H9 (cell line): ENCODE measurements at regions not wholly inside any gene's neighbourhood (a gene's known extent, or its start where the extent isn't known, plus 50 kb on each side); places are given as distances from the start of the nearest gene placed in this dataset.

Experiments used
- DNase-seq: peaks from one replicate; pipeline ENCODE4 v3.0.0-alpha.2; 2017
- H2AFZ ChIP-seq: one replicate; pipeline ENCODE4 v1.6.1; 2013; ENCODE audit warnings: mild to moderate bottlenecking, low read length, control low read depth, moderate library complexity
- H2AK5ac ChIP-seq: 2 replicates; pipeline ENCODE4 v1.6.1; 2013; ENCODE audit warnings: low read length, control low read depth, mixed read lengths; ENCODE audit not compliant: insufficient read length
- H2BK120ac ChIP-seq: one replicate; pipeline ENCODE4 v1.6.1; 2013; ENCODE audit warnings: low read depth, mild to moderate bottlenecking, low read length, control low read depth, inconsistent platforms; ENCODE audit not compliant: poor library complexity, severe bottlenecking
- H2BK12ac ChIP-seq: 2 replicates; pipeline ENCODE4 v1.6.1; 2013; ENCODE audit warnings: low read length, control low read depth, mixed read lengths, low read depth; ENCODE audit not compliant: insufficient read length
- H2BK15ac ChIP-seq: 2 replicates; pipeline ENCODE4 v1.6.1; 2013; ENCODE audit warnings: low read depth, low read length, control low read depth
- H2BK20ac ChIP-seq: one replicate; pipeline ENCODE4 v1.6.1; 2013; ENCODE audit warnings: low read depth, mild to moderate bottlenecking, low read length, control low read depth, inconsistent platforms; ENCODE audit not compliant: poor library complexity, severe bottlenecking
- H2BK5ac ChIP-seq: 2 replicates; pipeline ENCODE4 v1.6.1; 2013; ENCODE audit warnings: low read length, control low read depth, mixed read lengths; ENCODE audit not compliant: insufficient read length
- H3K14ac ChIP-seq: 2 replicates; pipeline ENCODE4 v1.6.1; 2013; ENCODE audit warnings: low read length, control low read depth; ENCODE audit not compliant: insufficient read depth
- H3K18ac ChIP-seq: 2 replicates; pipeline ENCODE4 v1.6.1; 2013; ENCODE audit warnings: low read depth, mild to moderate bottlenecking, mixed read lengths, low read length, control low read depth; ENCODE audit not compliant: insufficient read length
- H3K23ac ChIP-seq: 2 replicates; pipeline ENCODE4 v1.6.1; 2013; ENCODE audit warnings: low read length, control low read depth, mixed read lengths, low read depth; ENCODE audit not compliant: insufficient read length
- H3K23me2 ChIP-seq: 2 replicates; pipeline ENCODE4 v1.6.1; 2013; ENCODE audit warnings: low read depth, mild to moderate bottlenecking, mixed read lengths, low read length, control low read depth; ENCODE audit not compliant: insufficient read length, poor library complexity, severe bottlenecking
- H3K27ac ChIP-seq: 2 replicates; pipeline ENCODE4 v1.5.1; 2013; ENCODE audit warnings: low read length, control low read depth, mixed read lengths, low read depth; ENCODE audit not compliant: insufficient read length
- H3K27me3 ChIP-seq: 2 replicates; pipeline ENCODE4 v1.6.1; 2013; ENCODE audit warnings: low read length, control low read depth, inconsistent platforms; ENCODE audit not compliant: insufficient read depth
- H3K4ac ChIP-seq: 2 replicates; pipeline ENCODE4 v1.6.1; 2013; ENCODE audit warnings: low read depth, mild to moderate bottlenecking, control low read depth, inconsistent platforms, low read length, moderate library complexity
- H3K4me1 ChIP-seq: 2 replicates; pipeline ENCODE4 v1.6.1; 2013; ENCODE audit warnings: low read length, control low read depth, inconsistent platforms; ENCODE audit not compliant: insufficient read depth
- H3K4me2 ChIP-seq: 2 replicates; pipeline ENCODE4 v1.6.1; 2013; ENCODE audit warnings: low read length, control low read depth, mixed read lengths; ENCODE audit not compliant: insufficient read length, insufficient read depth
- H3K56ac ChIP-seq: 2 replicates; pipeline ENCODE4 v1.6.1; 2013; ENCODE audit warnings: low read depth, mild to moderate bottlenecking, mixed read lengths, low read length, control low read depth; ENCODE audit not compliant: insufficient read length
- H3K79me1 ChIP-seq: 2 replicates; pipeline ENCODE4 v1.6.1; 2013; ENCODE audit warnings: low read depth, mild to moderate bottlenecking, moderate library complexity, low read length, control low read depth, inconsistent platforms; ENCODE audit not compliant: insufficient read depth, poor library complexity, severe bottlenecking
- H3K79me2 ChIP-seq: 2 replicates; pipeline ENCODE4 v1.6.1; 2013; ENCODE audit warnings: low read length, control low read depth, inconsistent platforms; ENCODE audit not compliant: insufficient read depth
- H3K9ac ChIP-seq: 2 replicates; pipeline ENCODE4 v1.6.1; 2013; ENCODE audit warnings: low read length, control low read depth, mixed read lengths; ENCODE audit not compliant: insufficient read length; ENCODE audit errors: extremely low read depth
- H3K9me3 ChIP-seq: one replicate; pipeline ENCODE4 v1.6.1; 2013; ENCODE audit warnings: low read depth, low read length, inconsistent platforms; ENCODE audit not compliant: control insufficient read depth
- H3T11ph ChIP-seq: one replicate; pipeline ENCODE4 v1.6.1; 2013; ENCODE audit warnings: mild to moderate bottlenecking, low read length, control low read depth, inconsistent platforms
- H4K20me1 ChIP-seq: one replicate; pipeline ENCODE4 v1.6.1; 2013; ENCODE audit not compliant: control insufficient read depth, insufficient read length, insufficient read depth
- H4K5ac ChIP-seq: 2 replicates; pipeline ENCODE4 v1.6.1; 2013; ENCODE audit warnings: low read depth, mild to moderate bottlenecking, mixed read lengths, low read length, control low read depth; ENCODE audit not compliant: insufficient read length
- H4K8ac ChIP-seq: replicated peaks from 2 replicates; pipeline ENCODE4 v1.6.1; 2013; ENCODE audit warnings: low read length, control low read depth, mixed read lengths, low read depth; ENCODE audit not compliant: insufficient read length
- H4K91ac ChIP-seq: 2 replicates; pipeline ENCODE4 v1.6.1; 2013; ENCODE audit warnings: low read depth, mild to moderate bottlenecking, moderate library complexity, mixed read lengths, low read length, control low read depth; ENCODE audit not compliant: insufficient read length
- H3K27ac Mint-ChIP-seq, 3 experiments: 2 replicates in 2 of 3; 3 replicates in 1 of 3; pipeline ENCODE4 v1.8.0; 2020 to 2021; ENCODE audit warnings: mixed read lengths in 3 of 3, mild to moderate bottlenecking in 1 of 3, moderate library complexity in 1 of 3
- H3K27me3 Mint-ChIP-seq: 2 replicates; pipeline ENCODE4 v1.8.0; 2021; ENCODE audit warnings: low read depth, mild to moderate bottlenecking, moderate library complexity, mixed read lengths
- H3K36me3 Mint-ChIP-seq, 3 experiments: 2 replicates in 2 of 3; 3 replicates in 1 of 3; pipeline ENCODE4 v1.8.0; 2020 to 2021; ENCODE audit warnings: low read depth in 3 of 3, mixed read lengths in 3 of 3; ENCODE audit not compliant: insufficient read depth in 1 of 3
- H3K4me1 Mint-ChIP-seq, 2 experiments: 2 replicates each; pipeline ENCODE4 v1.8.0; 2020; ENCODE audit warnings: mixed read lengths in 2 of 2
- H3K4me3 Mint-ChIP-seq, 2 experiments: 2 replicates in 1 of 2; 3 replicates in 1 of 2; pipeline ENCODE4 v1.8.0; 2020 to 2021; ENCODE audit warnings: mild to moderate bottlenecking in 2 of 2, mixed read lengths in 2 of 2, moderate library complexity in 1 of 2
- H3K9me3 Mint-ChIP-seq, 2 experiments: 2 replicates in 1 of 2; 3 replicates in 1 of 2; pipeline ENCODE4 v1.8.0; 2020; ENCODE audit warnings: mild to moderate bottlenecking in 2 of 2, mixed read lengths in 2 of 2, moderate library complexity in 1 of 2
- WGBS: extraction: QIAGEN DNeasy Blood & Tissue Kit; methylation state at CpG from one replicate; pipeline ENCODE4 v1.1.7; 2013; ENCODE audit warnings: missing lambda C conversion rate, low lambda C conversion rate, mixed read lengths; ENCODE audit not compliant: insufficient read length; ENCODE audit errors: extremely low coverage; 5-methylcytosine and 5-hydroxymethylcytosine counted together
- TF ChIP-seq, protein P1 (sequence below): fragments of 200-600 bp; sonication (generic); conservative IDR thresholded peaks from 3 replicates; pipeline ENCODE4 v1.8.0; 2021; ENCODE audit warnings: antibody characterized with exemption, mild to moderate bottlenecking

DNA sequence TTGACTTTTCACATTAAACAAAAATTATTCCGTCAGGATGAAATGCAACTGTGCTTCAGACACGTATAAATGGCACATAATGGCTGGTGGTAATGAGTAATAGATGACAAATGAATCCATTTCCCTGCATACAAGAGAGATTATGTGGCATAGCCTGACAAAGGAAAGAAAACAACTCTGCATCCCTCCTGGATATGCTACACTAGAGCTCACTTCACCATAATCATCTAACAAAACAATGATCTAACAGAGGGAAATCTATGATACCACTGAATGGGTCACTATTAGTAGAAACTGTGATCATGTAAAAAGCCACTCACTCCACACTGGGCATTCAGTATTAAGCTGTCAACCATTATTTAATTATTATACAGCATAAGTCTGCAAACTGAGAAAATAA lies 1498.4 kb downstream of the EFNB2 start:
- H4K20me1 ChIP-seq = no peaks in the 10 kb centered on the region

More for the DNA sequence above, 1498.4 kb downstream of the EFNB2 start:
- Histone ChIP-seq H2BK120ac (no peak overlapping the region), H2BK15ac (no peak overlapping the region), H2BK20ac (no peak overlapping the region), H3K79me1 (no peaks in the 10 kb centered on the region), H3K9ac (no peak overlapping the region), H3K23ac (no peak overlapping the region), H3K4me2 (no peak overlapping the region), H3K27ac (no peak overlapping the region), H3K79me2 (no peaks in the 10 kb centered on the region), H3T11ph (no peak overlapping the region), H4K8ac (no peak overlapping the region), H4K5ac (no peak overlapping the region), H2BK5ac (no peak overlapping the region), H2AFZ (no peak overlapping the region), H3K23me2 (no peaks in the 10 kb centered on the region), H3K27me3 (no peaks in the 10 kb centered on the region), H3K14ac (no peak overlapping the region), H3K18ac (no peak overlapping the region), H3K4ac (no peak overlapping the region), H3K4me1 (peaks cover 2% of the 10 kb centered on the region; the same call in 1 of the 2 replicates), H2BK12ac (no peak overlapping the region), H2AK5ac (no peak overlapping the region), H4K91ac (no peak overlapping the region), H3K56ac (no peak overlapping the region), H3K9me3 (peaks cover 4% of the 10 kb centered on the region)
- Mint-ChIP-seq H3K36me3 (peaks cover 2 to 12% (median 2%) of the 10 kb centered on the region in 3 experiments; a peak in 6 of 7 replicates), H3K27ac (no peak overlapping the region), H3K4me3 (no peak overlapping the region), H3K27me3 (no peaks in the 10 kb centered on the region), H3K4me1 (peaks cover 19 to 20% of the 10 kb centered on the region in 2 experiments), H3K9me3 (peaks cover 6 to 16% of the 10 kb centered on the region in 2 experiments; a peak in 4 of 5 replicates)
- no peak for DNase-seq
- WGBS = no CpG with 5 or more reads among the region's 2 CpGs
- TF ChIP-seq, protein P1, sequence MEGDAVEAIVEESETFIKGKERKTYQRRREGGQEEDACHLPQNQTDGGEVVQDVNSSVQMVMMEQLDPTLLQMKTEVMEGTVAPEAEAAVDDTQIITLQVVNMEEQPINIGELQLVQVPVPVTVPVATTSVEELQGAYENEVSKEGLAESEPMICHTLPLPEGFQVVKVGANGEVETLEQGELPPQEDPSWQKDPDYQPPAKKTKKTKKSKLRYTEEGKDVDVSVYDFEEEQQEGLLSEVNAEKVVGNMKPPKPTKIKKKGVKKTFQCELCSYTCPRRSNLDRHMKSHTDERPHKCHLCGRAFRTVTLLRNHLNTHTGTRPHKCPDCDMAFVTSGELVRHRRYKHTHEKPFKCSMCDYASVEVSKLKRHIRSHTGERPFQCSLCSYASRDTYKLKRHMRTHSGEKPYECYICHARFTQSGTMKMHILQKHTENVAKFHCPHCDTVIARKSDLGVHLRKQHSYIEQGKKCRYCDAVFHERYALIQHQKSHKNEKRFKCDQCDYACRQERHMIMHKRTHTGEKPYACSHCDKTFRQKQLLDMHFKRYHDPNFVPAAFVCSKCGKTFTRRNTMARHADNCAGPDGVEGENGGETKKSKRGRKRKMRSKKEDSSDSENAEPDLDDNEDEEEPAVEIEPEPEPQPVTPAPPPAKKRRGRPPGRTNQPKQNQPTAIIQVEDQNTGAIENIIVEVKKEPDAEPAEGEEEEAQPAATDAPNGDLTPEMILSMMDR = no peak
